SKM-1 (cell line): ENCODE measurements at regions not wholly inside any gene's neighbourhood (a gene's known extent, or its start where the extent isn't known, plus 50 kb on each side); places are given as distances from the start of the nearest gene placed in this dataset.

Experiments
- DNase-seq: peaks from one replicate; lab custom pipeline; 2025; ENCODE audit not compliant: unreplicated experiment; lab: John Stamatoyannopoulos, UW

- DNase-seq, result no peak
These were observed 690.8 kb downstream of the INHBA start for GRCh38 chr7:41012041-41012440.

- no peak for DNase-seq
These were observed 691.9 kb downstream of the INHBA start for GRCh38 chr7:41010967-41011366.

- DNase-seq, result peak; percentile 48
These were observed 692.5 kb downstream of the INHBA start for GRCh38 chr7:41010418-41010817.

DNA sequence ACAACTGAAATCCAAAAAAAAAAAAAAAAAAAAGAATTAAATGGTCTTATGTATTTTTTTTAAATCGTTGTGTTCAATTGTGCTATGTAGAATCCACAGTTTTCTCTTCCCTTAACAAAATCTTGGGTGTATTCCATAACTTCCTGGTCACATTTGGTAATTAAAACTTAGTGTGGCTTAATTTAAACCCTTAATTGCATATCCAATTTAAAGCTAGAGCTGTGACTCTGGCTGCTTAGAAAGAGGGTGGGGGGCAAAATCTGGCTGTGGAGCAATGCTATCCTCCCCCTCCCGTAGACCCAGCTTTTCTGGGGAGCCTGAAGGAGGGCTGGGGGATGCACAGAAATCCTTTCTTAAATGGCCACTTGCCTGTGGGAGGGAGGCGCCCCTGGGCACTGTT lies 695.1 kb downstream of the INHBA start:
- DNase-seq, result no peak

DNA sequence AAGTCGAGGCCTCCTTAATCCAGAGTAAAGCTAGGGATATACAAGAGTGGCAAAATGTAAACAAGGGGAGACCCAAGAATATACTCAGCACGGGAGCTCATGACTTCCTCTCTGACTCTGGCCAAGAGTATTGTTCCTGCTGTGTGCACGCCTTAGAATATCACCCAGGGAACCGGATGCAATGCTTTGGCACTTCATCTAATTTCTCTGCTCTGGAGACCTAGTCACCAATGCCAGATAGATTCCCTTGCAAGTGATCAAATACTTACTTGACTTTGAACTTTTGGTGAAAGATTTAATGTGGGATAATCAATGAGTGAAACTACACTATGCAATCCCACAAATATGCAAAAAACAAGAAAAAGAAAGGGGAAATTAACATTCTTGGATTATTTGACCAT lies 695.5 kb downstream of the INHBA start:
- DNase-seq, result no peak

DNA sequence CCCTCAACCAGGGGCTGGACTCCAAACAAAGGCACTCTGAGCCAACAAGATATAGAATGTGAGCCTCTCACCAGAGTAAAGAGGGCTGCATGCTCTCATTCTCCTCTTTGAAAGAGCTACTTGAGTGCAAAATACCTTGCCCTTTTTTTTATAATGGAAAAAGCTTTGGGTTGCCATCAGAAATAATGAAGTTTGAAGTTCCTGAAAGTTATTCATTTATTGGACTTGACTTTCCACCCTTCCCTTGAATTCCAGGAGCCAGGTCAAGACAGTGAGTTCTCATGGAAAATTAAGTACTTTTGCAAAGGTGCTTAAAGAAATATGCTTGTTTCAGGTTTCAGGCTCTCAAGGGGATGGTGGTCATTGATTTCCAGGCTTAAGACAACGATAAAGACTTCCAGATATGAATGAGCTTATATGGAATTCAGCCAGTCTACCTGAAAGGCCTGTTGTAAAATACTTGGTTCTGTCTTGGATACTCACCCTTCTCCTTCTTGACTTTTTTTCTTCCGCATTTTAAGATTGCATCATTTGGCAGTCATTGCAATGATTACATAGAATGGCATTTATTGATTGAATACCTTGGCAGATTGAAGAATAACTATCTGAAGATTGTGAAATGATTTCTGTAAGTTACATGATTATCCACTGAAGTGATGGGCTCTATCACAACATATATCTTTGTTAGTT lies 696.4 kb downstream of the INHBA start:
- DNase-seq, result no peak

DNA sequence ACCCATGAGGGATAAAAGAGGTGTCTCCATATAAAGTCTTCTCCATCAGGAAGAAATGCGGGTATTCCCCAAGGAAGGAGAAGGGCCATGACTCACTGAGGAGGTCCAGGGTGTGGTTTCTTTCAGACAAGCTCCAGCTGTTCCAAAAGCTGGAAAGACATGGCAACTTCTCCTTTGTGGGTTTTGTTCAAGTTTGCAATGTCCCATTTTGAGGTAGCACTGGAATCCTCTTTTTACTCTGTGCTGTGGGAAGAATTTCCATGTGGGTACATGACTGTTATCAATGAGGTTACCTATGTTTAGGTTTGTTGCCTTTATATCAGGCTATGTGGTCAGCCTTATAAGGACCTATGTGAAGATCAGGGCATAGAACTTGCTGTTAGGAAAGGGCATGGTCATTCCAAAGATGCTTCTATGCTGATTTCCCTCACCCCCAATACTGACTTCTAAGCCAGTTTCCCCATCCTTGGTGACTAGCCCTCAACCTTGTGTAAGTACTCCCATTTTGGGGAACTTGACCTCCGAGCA lies 697.5 kb downstream of the INHBA start:
- DNase-seq, result no peak

- DNase-seq, result no peak
These were observed 698.9 kb downstream of the INHBA start for GRCh38 chr7:41003977-41004376.

DNA sequence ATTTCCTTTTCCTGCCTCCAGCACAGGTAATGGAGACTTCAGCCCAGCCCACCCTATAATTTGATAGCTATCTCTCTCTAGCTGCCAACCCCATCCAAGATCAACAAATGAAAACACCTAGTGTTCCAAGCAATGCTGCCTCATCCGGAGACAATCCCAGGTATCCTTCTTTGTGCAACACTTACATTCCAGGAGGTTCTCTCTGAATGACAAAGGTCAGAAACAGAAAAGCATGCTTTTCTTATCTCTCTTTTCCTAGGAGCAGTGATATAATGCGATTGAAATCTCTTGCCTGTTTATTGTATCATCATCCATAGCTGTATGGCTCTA lies 699.3 kb downstream of the INHBA start:
- no peak for DNase-seq

DNA sequence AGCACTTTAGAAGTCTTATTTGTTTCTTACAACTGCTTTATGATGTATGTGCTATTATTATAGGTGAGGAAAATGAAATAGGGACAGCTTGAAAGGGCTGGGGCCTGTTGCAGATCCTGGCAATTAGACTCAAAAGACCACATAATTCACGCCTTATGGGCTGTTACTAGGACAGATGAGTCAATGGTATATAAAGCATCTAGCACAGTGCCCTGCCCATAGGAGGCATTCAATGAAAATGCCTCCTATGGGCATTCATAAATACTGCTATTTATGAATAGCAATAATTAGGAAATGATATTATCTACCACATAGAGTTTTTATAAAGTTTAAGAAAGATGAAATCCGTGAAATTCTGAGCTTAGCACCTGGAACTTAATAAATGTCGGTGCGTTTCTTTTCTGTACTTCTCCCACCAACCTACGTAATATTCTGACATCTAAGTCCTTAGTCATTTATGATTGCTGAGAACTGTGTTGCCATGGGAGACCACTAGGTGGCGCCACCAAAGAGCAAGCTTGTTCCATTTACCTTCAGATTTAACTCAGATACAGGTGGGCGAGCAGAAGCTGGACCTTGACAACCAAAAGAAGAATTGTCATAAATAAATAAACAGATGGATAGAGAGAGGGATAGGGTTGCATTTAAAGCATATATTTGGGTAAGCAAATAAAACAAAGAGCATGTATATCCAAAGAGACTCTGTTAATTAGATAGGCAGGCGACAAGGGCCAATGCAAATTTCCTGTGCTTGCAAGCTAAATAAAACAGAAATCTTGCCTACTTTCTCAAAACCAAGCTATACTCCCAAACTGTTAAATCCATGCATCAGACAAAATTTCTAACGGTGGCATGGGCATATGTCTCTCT lies 699.9 kb downstream of the INHBA start:
- DNase-seq, result peak; percentile 18

GRCh38 chr7:41000042-41000441 lies 702.8 kb downstream of the INHBA start:
- no peak for DNase-seq

GRCh38 chr7:40996233-40996677 lies 706.6 kb downstream of the INHBA start:
- DNase-seq, result no peak

GRCh38 chr7:40990841-40991240 lies 712.0 kb downstream of the INHBA start:
- DNase-seq, result no peak

DNA sequence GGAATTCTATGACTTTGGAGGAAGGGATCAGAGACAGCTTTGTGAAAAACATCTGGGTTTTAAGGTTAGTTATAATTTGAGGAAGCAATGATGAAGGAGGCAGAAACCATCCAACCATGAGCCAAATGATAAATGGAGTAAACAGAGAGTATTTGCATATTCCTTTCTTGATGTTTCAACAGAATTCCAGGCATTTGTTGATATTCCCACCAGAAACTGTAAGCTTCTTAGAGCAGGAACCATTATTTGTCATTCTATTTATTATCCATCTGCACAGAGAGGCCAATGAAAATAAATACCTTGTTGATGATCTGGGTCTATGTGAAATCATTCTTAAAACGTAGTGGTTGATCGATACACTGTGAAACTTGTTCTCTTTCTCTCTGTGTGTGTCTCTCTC lies 715.3 kb downstream of the INHBA start:
- no peak for DNase-seq

DNA sequence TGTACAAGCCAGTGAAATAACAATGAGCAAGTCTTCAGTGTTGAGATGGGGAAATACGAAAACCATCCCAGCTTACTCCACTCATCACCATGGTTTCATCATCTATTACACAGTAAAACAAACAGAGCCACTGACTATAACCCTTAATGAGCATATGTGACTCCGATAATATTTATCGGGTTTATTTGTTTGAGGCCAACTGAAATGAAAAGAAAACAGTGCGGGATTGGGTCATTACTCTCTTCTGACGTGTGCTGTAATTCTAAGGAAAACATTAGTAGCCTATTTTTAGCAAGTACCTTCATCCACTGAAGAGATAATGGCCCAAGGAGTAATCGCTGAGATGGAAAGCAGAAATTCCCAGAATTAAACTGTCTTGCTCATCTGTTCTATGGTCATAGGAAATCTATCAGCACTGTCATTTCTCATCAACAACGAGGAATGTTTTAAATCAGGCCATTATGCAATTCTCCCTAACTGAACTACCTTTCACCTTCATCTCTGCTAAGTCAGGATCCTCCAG lies 716.5 kb downstream of the INHBA start:
- no peak for DNase-seq

- DNase-seq, result no peak
These were observed 719.8 kb downstream of the INHBA start for GRCh38 chr7:40983111-40983510.

GRCh38 chr7:40979296-40979695 lies 723.6 kb downstream of the INHBA start:
- DNase-seq, result no peak

DNA sequence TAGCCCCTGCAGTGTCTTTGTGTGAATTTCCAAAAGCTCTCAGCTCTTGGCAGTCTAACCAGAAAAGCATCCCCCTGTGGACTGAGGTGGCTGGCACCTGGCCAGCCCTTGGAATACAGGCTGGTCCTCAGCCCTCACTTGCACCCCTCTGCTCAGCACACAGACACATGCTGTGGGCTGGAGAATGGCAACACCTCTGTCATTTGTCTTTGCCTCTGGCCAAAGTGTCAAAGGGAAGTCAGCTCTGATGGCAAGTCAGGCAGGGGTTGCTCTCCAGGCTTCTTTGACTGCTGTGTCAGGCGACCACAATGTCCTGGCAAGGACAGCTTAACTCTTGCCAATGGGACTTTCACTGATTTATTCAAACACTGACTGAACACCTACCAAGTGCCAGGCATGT lies 724.8 kb downstream of the INHBA start:
- no peak for DNase-seq

GRCh38 chr7:40977533-40977932 lies 725.4 kb downstream of the INHBA start:
- no peak for DNase-seq

GRCh38 chr7:40972426-40972825 lies 730.5 kb downstream of the INHBA start:
- DNase-seq, result no peak

DNA sequence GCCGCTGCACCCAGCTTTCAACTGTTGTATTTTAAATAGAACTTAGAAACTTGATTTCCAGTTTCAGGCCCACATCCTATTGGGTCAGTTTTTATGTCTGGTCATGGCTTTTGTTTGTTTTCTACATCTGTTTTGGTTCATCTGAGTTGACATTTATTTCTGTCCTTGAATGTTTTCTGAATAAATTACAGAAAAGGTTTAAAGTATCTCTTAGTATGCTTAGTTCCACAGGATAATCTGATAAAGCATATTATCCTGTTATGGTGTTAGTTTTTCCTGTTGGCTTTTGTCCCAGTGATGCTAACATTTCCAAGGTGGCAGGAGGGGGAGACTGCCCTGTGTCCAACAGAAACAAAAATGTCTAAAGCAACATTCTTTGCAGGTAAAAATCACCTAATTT lies 733.2 kb downstream of the INHBA start:
- no peak for DNase-seq

DNA sequence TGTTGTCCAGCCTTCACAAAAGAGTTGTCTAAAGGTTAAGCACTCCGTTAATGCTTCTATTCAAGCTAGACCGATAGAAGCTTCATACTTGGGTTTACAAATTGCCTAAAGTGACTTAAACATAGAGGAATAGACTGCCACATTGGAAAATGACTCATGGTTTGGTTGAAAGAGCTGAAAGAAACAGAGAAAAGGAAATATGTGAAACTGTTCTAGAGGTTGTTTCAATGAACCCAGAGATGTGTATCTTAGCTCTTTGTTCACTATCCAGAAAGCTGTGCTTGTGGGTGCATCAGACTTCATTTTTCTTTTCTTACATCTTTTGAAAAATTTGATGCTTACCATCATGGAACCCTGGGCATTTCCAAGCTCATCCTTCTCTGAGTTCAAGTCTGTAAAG lies 736.2 kb downstream of the INHBA start:
- DNase-seq, result no peak
